HCT116 (cell line): ENCODE measurements at regions not wholly inside any gene's neighbourhood (a gene's known extent, or its start where the extent isn't known, plus 50 kb on each side); places are given as distances from the start of the nearest gene placed in this dataset.

Experiments used
- ATAC-seq: fragments of 200-7000 bp; cut with Tn5 transposase; 2 replicates; pipeline ENCODE4 v1.9.1; 2020; ENCODE audit warnings: mild to moderate bottlenecking, moderate library complexity
- BruUV-seq: library from RNA; stranded (reverse); fragments of 400-500 nt; replicated peaks from 2 replicates; lab custom pipeline; 2021; lab: Mats Ljungman, UMichigan
- CTCF ChIA-PET: fragments of 300-600 bp; sonication (Branson Sonifier 250); formaldehyde crosslinking; loops from one replicate; lab custom pipeline; 2021; ENCODE audit warnings: antibody characterized with exemption; lab: Charles Lee
- POLR2A ChIA-PET: fragments of 300-600, 350-600 bp; sonication (Branson Sonifier 250); formaldehyde crosslinking; loops from one replicate; lab custom pipeline; 2021; ENCODE audit warnings: antibody characterized with exemption; lab: Charles Lee
- RAD21 ChIA-PET, 2 experiments: fragments of 300-600 bp; sonication (Branson Sonifier 250); formaldehyde crosslinking; loops; one replicate each; lab custom pipeline; 2023; ENCODE audit warnings: low total read pairs in 2 of 2; ENCODE audit not compliant: uncharacterized antibody in 2 of 2, unreplicated experiment in 2 of 2, low non-redundant PET in 1 of 2; lab: Charles Lee
- DNase-seq: peaks from one replicate; pipeline ENCODE4 v3.0.0-alpha.2; 2010; ENCODE audit warnings: low read depth, low spot score
- H2AFZ ChIP-seq: fragments of 200-600 bp; shearing (Covaris generic), sonication (generic); 2 replicates; pipeline ENCODE4 v1.6.1; 2017; ENCODE audit warnings: low read depth, mixed run types, mixed read lengths, antibody characterized with exemption, low read length; ENCODE audit not compliant: poor library complexity, severe bottlenecking
- H3K27ac ChIP-seq: 2 replicates; pipeline ENCODE4 v1.5.1; 2012; ENCODE audit warnings: low read depth, low read length
- H3K27me3 ChIP-seq: fragments of 200-600 bp; sonication (generic); 2 replicates; pipeline ENCODE4 v1.6.1; 2016; ENCODE audit warnings: mixed run types, low read length, mixed read lengths; ENCODE audit not compliant: insufficient read depth
- H3K36me3 ChIP-seq, 2 experiments: fragments of 200-500 bp in 1 of 2; fragments of 200-600 bp in 1 of 2; sonication (Bioruptor generic) in 1 of 2; sonication (generic) in 1 of 2; 2 replicates each; pipeline versions ENCODE4 v1.5.1 to v1.6.1; 2014 to 2016; ENCODE audit warnings: low read length in 2 of 2, inconsistent platforms in 1 of 2, mixed read lengths in 1 of 2, mixed run types in 1 of 2; ENCODE audit not compliant: insufficient read depth in 2 of 2, control insufficient read depth in 1 of 2
- H3K4me1 ChIP-seq, 2 experiments: fragments of 200-600 bp in 1 of 2; sonication (generic) in 1 of 2; 2 replicates each; pipeline versions ENCODE4 v1.5.1 to v1.6.1; 2012 to 2017; ENCODE audit warnings: low read length in 2 of 2, inconsistent platforms in 1 of 2, mild to moderate bottlenecking in 1 of 2, mixed read lengths in 1 of 2, mixed run types in 1 of 2, moderate library complexity in 1 of 2; ENCODE audit not compliant: insufficient read depth in 2 of 2, control insufficient read depth in 1 of 2
- H3K4me2 ChIP-seq: fragments of 200-600 bp; sonication (generic); 2 replicates; pipeline ENCODE4 v1.6.1; 2017; ENCODE audit warnings: mixed run types, low read length, mixed read lengths
- H3K4me3 ChIP-seq, 2 experiments: fragments of 200-600 bp in 1 of 2; sonication (generic) in 1 of 2; replicated peaks in 1 of 2; 2 replicates each; pipeline ENCODE4 v1.5.1; 2011 to 2016; ENCODE audit warnings: low read length in 2 of 2, control low read depth in 1 of 2, low read depth in 1 of 2, mild to moderate bottlenecking in 1 of 2, mixed read lengths in 1 of 2, mixed run types in 1 of 2
- H3K79me2 ChIP-seq: fragments of 200-600 bp; sonication (generic); 2 replicates; pipeline ENCODE4 v1.6.1; 2017; ENCODE audit warnings: mild to moderate bottlenecking, mixed run types, low read length, moderate library complexity, mixed read lengths; ENCODE audit not compliant: insufficient read depth
- H3K9ac ChIP-seq: fragments of 200-600 bp; sonication (generic); 2 replicates; pipeline ENCODE4 v1.6.1; 2016; ENCODE audit warnings: low read length, mixed read lengths
- H3K9me2 ChIP-seq: fragments of 200-600 bp; sonication (generic), shearing (Covaris generic); 2 replicates; pipeline ENCODE4 v1.6.1; 2017; ENCODE audit warnings: mixed run types, mild to moderate bottlenecking, moderate library complexity; ENCODE audit not compliant: insufficient read depth
- H3K9me3 ChIP-seq, 2 experiments: fragments of 200-500 bp in 1 of 2; fragments of 200-600 bp in 1 of 2; sonication (Bioruptor generic) in 1 of 2; sonication (generic) in 1 of 2; 2 replicates each; pipeline ENCODE4 v1.6.1; 2014 to 2017; ENCODE audit warnings: low read length in 2 of 2, mixed read lengths in 2 of 2, inconsistent platforms in 1 of 2, low read depth in 1 of 2, mild to moderate bottlenecking in 1 of 2, mixed run types in 1 of 2, moderate library complexity in 1 of 2; ENCODE audit not compliant: control insufficient read depth in 1 of 2, insufficient read depth in 1 of 2
- H4K20me1 ChIP-seq: fragments of 200-600 bp; sonication (generic), shearing (Covaris generic); 2 replicates; pipeline ENCODE4 v1.6.1; 2017; ENCODE audit warnings: mixed run types, mild to moderate bottlenecking, moderate library complexity; ENCODE audit not compliant: insufficient read depth
- CEBPB ChIP-seq: IDR thresholded peaks from 2 replicates; pipeline ENCODE4 v1.6.1; 2012; ENCODE audit warnings: low read depth
- CTCF ChIP-seq, 3 experiments: fragments of 200-600 bp in 1 of 3; sonication (generic) in 1 of 3; IDR thresholded peaks in 2 of 3; conservative IDR thresholded peaks in 1 of 3; 2 replicates each; pipeline ENCODE4 v1.5.1; 2012 to 2017; ENCODE audit warnings: low read depth in 2 of 3, low read length in 2 of 3, antibody characterized with exemption in 1 of 3, borderline replicate concordance in 1 of 3, control low read depth in 1 of 3, mild to moderate bottlenecking in 1 of 3, mixed read lengths in 1 of 3, mixed run types in 1 of 3, moderate library complexity in 1 of 3; ENCODE audit not compliant: insufficient read depth in 1 of 3
- EGR1 ChIP-seq: IDR thresholded peaks from 2 replicates; pipeline ENCODE4 v1.6.1; 2012; ENCODE audit warnings: low read depth
- EZH2phosphoT487 ChIP-seq: fragments of 200-600 bp; IDR thresholded peaks from 2 replicates; pipeline ENCODE4 v1.6.1; 2018; ENCODE audit warnings: antibody characterized with exemption, borderline replicate concordance
- FOSL1 ChIP-seq: IDR thresholded peaks from 2 replicates; pipeline ENCODE4 v1.6.1; 2012; ENCODE audit warnings: low read depth
- JUND ChIP-seq: IDR thresholded peaks from 2 replicates; pipeline ENCODE4 v1.6.1; 2012
- POLR2AphosphoS5 ChIP-seq: IDR thresholded peaks from 2 replicates; pipeline ENCODE4 v1.6.1; 2011; ENCODE audit warnings: mild to moderate bottlenecking, low read depth, low read length, moderate library complexity
- RAD21 ChIP-seq: IDR thresholded peaks from 2 replicates; pipeline ENCODE4 v1.6.1; 2012; ENCODE audit warnings: low read depth, mild to moderate bottlenecking
- SIN3A ChIP-seq: IDR thresholded peaks from 2 replicates; pipeline ENCODE4 v1.6.1; 2012; ENCODE audit warnings: low read depth
- SP1 ChIP-seq: IDR thresholded peaks from 2 replicates; pipeline ENCODE4 v1.6.1; 2012; ENCODE audit warnings: low read depth
- TCF7L2 ChIP-seq: IDR thresholded peaks from 2 replicates; pipeline ENCODE4 v1.7.0; 2011; ENCODE audit warnings: borderline replicate concordance, inconsistent platforms; ENCODE audit not compliant: insufficient read depth, insufficient read length; ENCODE audit errors: extremely low read depth
- ZBTB33 ChIP-seq: IDR thresholded peaks from 2 replicates; pipeline ENCODE4 v1.6.1; 2011; ENCODE audit warnings: mild to moderate bottlenecking, low read length, moderate library complexity; ENCODE audit not compliant: insufficient replicate concordance; ENCODE audit errors: extremely low read depth
- ZFX ChIP-seq: fragments of 450-650 bp; IDR thresholded peaks from 2 replicates; pipeline ENCODE4 v1.6.1; 2017
- ZNF274 ChIP-seq: fragments of 200-500 bp; sonication (Bioruptor generic); IDR thresholded peaks from 2 replicates; pipeline ENCODE4 v1.6.1; 2014; ENCODE audit warnings: mild to moderate bottlenecking, low read depth, low read length, inconsistent platforms
- intact Hi-C: fragments of 100-400 bp; cut with micrococcal nuclease; formaldehyde crosslinking; loops from 2 replicates; pipeline ENCODE4 v1.10.0; 2022
- TF ChIP-seq, protein P1 (sequence below): IDR thresholded peaks from 2 replicates; pipeline ENCODE4 v1.6.1; 2012; ENCODE audit warnings: low read depth

GRCh38 chr3:104291878-104292277 is 1074.8 kb upstream of the ALCAM start:
- ChIA-PET RAD21 (no interaction called here), POLR2A (no interaction called here), CTCF (no interaction called here)
- no peaks in the 10 kb centered on the region for H4K20me1 ChIP-seq
- no peak overlapping the region for H3K9ac ChIP-seq
- no TSS peak for BruUV-seq
- H3K4me1 ChIP-seq = no peaks in the 10 kb centered on the region
- H3K27me3 ChIP-seq = no peaks in the 10 kb centered on the region
- DNase-seq (no peak), ATAC-seq (no peak)
- H3K4me3 ChIP-seq = no peak overlapping the region
- H3K79me2 ChIP-seq = no peaks in the 10 kb centered on the region
- intact Hi-C loops = no loop called here
- no peaks in the 10 kb centered on the region for H3K9me3 ChIP-seq
- no peaks in the 10 kb centered on the region for H3K36me3 ChIP-seq
- H3K27ac ChIP-seq = no peak overlapping the region
- H2AFZ ChIP-seq = no peak overlapping the region
- no peak overlapping the region for H3K4me2 ChIP-seq
- no peak for TF ChIP-seq FOSL1
- TF ChIP-seq RAD21 = no peak
- TF ChIP-seq TCF7L2 = no peak
- no peak for TF ChIP-seq SP1
- TF ChIP-seq EGR1 = no peak
- no peak for TF ChIP-seq CEBPB
- no peak for TF ChIP-seq ZFX
- no peak for TF ChIP-seq ZNF274
- no peak for TF ChIP-seq POLR2AphosphoS5
- TF ChIP-seq ZBTB33 = no peak
- TF ChIP-seq SIN3A = no peak
- no peak for TF ChIP-seq JUND
- TF ChIP-seq EZH2phosphoT487 = no peak
- TF ChIP-seq CTCF (IDR thresholded peaks at IDR 0.05 in 2 of 3, conservative IDR thresholded peaks at IDR 0.05 in 1 of 3; ENCODE audit: borderline replicate concordance in 1 of 3, insufficient read depth in 1 of 3, low read depth in 2 of 3, low read length in 2 of 3) = no peak
- TF ChIP-seq, protein P1, sequence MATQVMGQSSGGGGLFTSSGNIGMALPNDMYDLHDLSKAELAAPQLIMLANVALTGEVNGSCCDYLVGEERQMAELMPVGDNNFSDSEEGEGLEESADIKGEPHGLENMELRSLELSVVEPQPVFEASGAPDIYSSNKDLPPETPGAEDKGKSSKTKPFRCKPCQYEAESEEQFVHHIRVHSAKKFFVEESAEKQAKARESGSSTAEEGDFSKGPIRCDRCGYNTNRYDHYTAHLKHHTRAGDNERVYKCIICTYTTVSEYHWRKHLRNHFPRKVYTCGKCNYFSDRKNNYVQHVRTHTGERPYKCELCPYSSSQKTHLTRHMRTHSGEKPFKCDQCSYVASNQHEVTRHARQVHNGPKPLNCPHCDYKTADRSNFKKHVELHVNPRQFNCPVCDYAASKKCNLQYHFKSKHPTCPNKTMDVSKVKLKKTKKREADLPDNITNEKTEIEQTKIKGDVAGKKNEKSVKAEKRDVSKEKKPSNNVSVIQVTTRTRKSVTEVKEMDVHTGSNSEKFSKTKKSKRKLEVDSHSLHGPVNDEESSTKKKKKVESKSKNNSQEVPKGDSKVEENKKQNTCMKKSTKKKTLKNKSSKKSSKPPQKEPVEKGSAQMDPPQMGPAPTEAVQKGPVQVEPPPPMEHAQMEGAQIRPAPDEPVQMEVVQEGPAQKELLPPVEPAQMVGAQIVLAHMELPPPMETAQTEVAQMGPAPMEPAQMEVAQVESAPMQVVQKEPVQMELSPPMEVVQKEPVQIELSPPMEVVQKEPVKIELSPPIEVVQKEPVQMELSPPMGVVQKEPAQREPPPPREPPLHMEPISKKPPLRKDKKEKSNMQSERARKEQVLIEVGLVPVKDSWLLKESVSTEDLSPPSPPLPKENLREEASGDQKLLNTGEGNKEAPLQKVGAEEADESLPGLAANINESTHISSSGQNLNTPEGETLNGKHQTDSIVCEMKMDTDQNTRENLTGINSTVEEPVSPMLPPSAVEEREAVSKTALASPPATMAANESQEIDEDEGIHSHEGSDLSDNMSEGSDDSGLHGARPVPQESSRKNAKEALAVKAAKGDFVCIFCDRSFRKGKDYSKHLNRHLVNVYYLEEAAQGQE = no peak
- H3K9me2 ChIP-seq = no peaks in the 10 kb centered on the region; the same call in 1 of the 2 replicates
